H1 (cell line): ENCODE measurements at regions not wholly inside any gene's neighbourhood (a gene's known extent, or its start where the extent isn't known, plus 50 kb on each side); places are given as distances from the start of the nearest gene placed in this dataset.

Experiments used
- CTCF ChIA-PET: fragments of 300-600 bp; sonication (Branson Sonifier 250); formaldehyde crosslinking; loops from one replicate; lab custom pipeline; 2021; ENCODE audit not compliant: partially characterized antibody; lab: Charles Lee
- POLR2A ChIA-PET: fragments of 300-600 bp; sonication (Branson Sonifier 250); formaldehyde crosslinking; loops from one replicate; lab custom pipeline; 2021; ENCODE audit warnings: inconsistent platforms; ENCODE audit not compliant: partially characterized antibody; lab: Charles Lee
- DNase-seq, 2 experiments: peaks; one replicate each; pipeline versions ENCODE4 v3.0.0 to v3.0.0-alpha.2; 2010 to 2022; ENCODE audit warnings: low spot score in 2 of 2, low read depth in 1 of 2, mixed read lengths in 1 of 2
- FAIRE-seq: peaks from 2 replicates; lab custom pipeline; 2011; peaks lifted over from hg19 to GRCh38; lab: Jason Lieb, UNC
- H2AFZ ChIP-seq: 2 replicates; pipeline ENCODE4 v1.8.1; 2012; ENCODE audit warnings: low read length, inconsistent platforms
- H2AK5ac ChIP-seq: 2 replicates; pipeline ENCODE4 v1.6.1; 2013; ENCODE audit warnings: low read depth, low read length
- H2BK120ac ChIP-seq: replicated peaks from 2 replicates; pipeline ENCODE3; 2013; ENCODE audit warnings: low read depth, low read length, inconsistent platforms
- H2BK12ac ChIP-seq: 2 replicates; pipeline ENCODE4 v1.6.1; 2013; ENCODE audit warnings: low read depth, low read length
- H2BK15ac ChIP-seq: 2 replicates; pipeline ENCODE4 v1.6.1; 2013; ENCODE audit warnings: low read length
- H2BK20ac ChIP-seq: 2 replicates; pipeline ENCODE4 v1.6.1; 2013; ENCODE audit warnings: low read length
- H2BK5ac ChIP-seq: 2 replicates; pipeline ENCODE4 v1.6.1; 2013; ENCODE audit warnings: low read depth, low read length
- H3K14ac ChIP-seq: 2 replicates; pipeline ENCODE4 v1.6.1; 2013; ENCODE audit warnings: inconsistent platforms; ENCODE audit not compliant: insufficient read length
- H3K18ac ChIP-seq: 2 replicates; pipeline ENCODE4 v1.6.1; 2013; ENCODE audit warnings: low read length; ENCODE audit errors: extremely low read depth
- H3K23ac ChIP-seq: 2 replicates; pipeline ENCODE4 v1.6.1; 2013; ENCODE audit warnings: inconsistent platforms; ENCODE audit not compliant: insufficient read length
- H3K23me2 ChIP-seq: 2 replicates; pipeline ENCODE4 v1.6.1; 2013; ENCODE audit warnings: low read depth, low read length
- H3K27ac ChIP-seq: 2 replicates; pipeline ENCODE4 v1.6.1; 2011; ENCODE audit warnings: low read depth, low read length, inconsistent platforms
- H3K27me3 ChIP-seq, 4 experiments: replicated peaks in 1 of 4; 1 replicate in 1 of 4; 2 replicates in 3 of 4; pipeline versions ENCODE4 v1.6.1 to v1.8.1; 2011 to 2013; ENCODE audit warnings: low read length in 3 of 4, mild to moderate bottlenecking in 3 of 4, inconsistent platforms in 2 of 4, mixed read lengths in 2 of 4, moderate library complexity in 1 of 4; ENCODE audit not compliant: control insufficient read depth in 3 of 4, insufficient read depth in 3 of 4; ENCODE audit errors: extremely low read depth in 1 of 4
- H3K36me3 ChIP-seq, 4 experiments: 2 replicates each; pipeline versions ENCODE4 v1.6.1 to v1.8.1; 2011 to 2013; ENCODE audit warnings: mild to moderate bottlenecking in 4 of 4, low read length in 3 of 4, moderate library complexity in 2 of 4, control low read depth in 1 of 4, inconsistent platforms in 1 of 4; ENCODE audit not compliant: insufficient read depth in 4 of 4, control insufficient read depth in 2 of 4
- H3K4ac ChIP-seq: replicated peaks from 2 replicates; pipeline ENCODE3; 2013; ENCODE audit warnings: low read length, low read depth, mixed read lengths, inconsistent platforms; ENCODE audit not compliant: insufficient read length
- H3K4me1 ChIP-seq, 4 experiments: replicated peaks in 1 of 4; 1 replicate in 1 of 4; 2 replicates in 3 of 4; pipeline versions ENCODE4 v1.6.1 to v1.8.1; 2011 to 2013; ENCODE audit warnings: low read length in 3 of 4, inconsistent platforms in 2 of 4, mixed read lengths in 1 of 4; ENCODE audit not compliant: insufficient read depth in 4 of 4, control insufficient read depth in 3 of 4
- H3K4me2 ChIP-seq, 2 experiments: 2 replicates each; pipeline versions ENCODE4 v1.6.1 to v1.8.1; 2011 to 2013; ENCODE audit warnings: low read depth in 2 of 2, low read length in 2 of 2, control low read depth in 1 of 2, inconsistent platforms in 1 of 2, mild to moderate bottlenecking in 1 of 2; ENCODE audit not compliant: insufficient read depth in 1 of 2
- H3K4me3 ChIP-seq, 4 experiments: fragments of 200-600, 300-600 bp in 1 of 4; sonication (generic), shearing (Covaris generic), sonication (Bioruptor Twin) in 1 of 4; 2 replicates each; pipeline versions ENCODE4 v1.5.1 to v1.8.1; 2011 to 2016; ENCODE audit warnings: low read length in 4 of 4, low read depth in 3 of 4, control low read depth in 2 of 4, inconsistent platforms in 2 of 4, mild to moderate bottlenecking in 2 of 4, mixed read lengths in 1 of 4, moderate library complexity in 1 of 4; ENCODE audit not compliant: insufficient read depth in 2 of 4; ENCODE audit errors: extremely low read depth in 1 of 4
- H3K56ac ChIP-seq: replicated peaks from 2 replicates; pipeline ENCODE3; 2013; ENCODE audit warnings: low read depth, mild to moderate bottlenecking, mixed read lengths, low read length, inconsistent platforms; ENCODE audit not compliant: insufficient read length
- H3K79me1 ChIP-seq: 2 replicates; pipeline ENCODE4 v1.6.1; 2013; ENCODE audit warnings: low read depth, low read length, control low read depth
- H3K79me2 ChIP-seq, 2 experiments: 2 replicates each; pipeline versions ENCODE4 v1.6.1 to v1.8.1; 2012 to 2013; ENCODE audit warnings: low read length in 2 of 2, mild to moderate bottlenecking in 2 of 2, inconsistent platforms in 1 of 2; ENCODE audit not compliant: insufficient read depth in 2 of 2, control insufficient read depth in 1 of 2
- H3K9ac ChIP-seq, 4 experiments: replicated peaks in 1 of 4; 1 replicate in 1 of 4; 2 replicates in 3 of 4; pipeline versions ENCODE4 v1.6.1 to v1.8.1; 2011 to 2013; ENCODE audit warnings: low read depth in 3 of 4, low read length in 3 of 4, control low read depth in 2 of 4, mild to moderate bottlenecking in 2 of 4, moderate library complexity in 2 of 4, inconsistent platforms in 1 of 4; ENCODE audit errors: extremely low read depth in 1 of 4
- H3K9me3 ChIP-seq, 2 experiments: 2 replicates each; pipeline versions ENCODE4 v1.6.1 to v1.8.1; 2012 to 2013; ENCODE audit warnings: mild to moderate bottlenecking in 2 of 2, moderate library complexity in 2 of 2, control low read depth in 1 of 2, inconsistent platforms in 1 of 2, low read depth in 1 of 2, low read length in 1 of 2, mixed read lengths in 1 of 2; ENCODE audit not compliant: insufficient read depth in 2 of 2
- H4K20me1 ChIP-seq, 2 experiments: replicated peaks in 1 of 2; 2 replicates each; pipeline versions ENCODE3 to v1.8.1; 2011 to 2013; ENCODE audit warnings: inconsistent platforms in 2 of 2, low read length in 2 of 2, mild to moderate bottlenecking in 1 of 2; ENCODE audit not compliant: insufficient read depth in 2 of 2, control insufficient read depth in 1 of 2
- H4K5ac ChIP-seq: 2 replicates; pipeline ENCODE4 v1.6.1; 2013; ENCODE audit warnings: low read length, low read depth, mixed read lengths, inconsistent platforms; ENCODE audit not compliant: insufficient read length
- H4K8ac ChIP-seq: 2 replicates; pipeline ENCODE4 v1.8.0; 2013; ENCODE audit warnings: mild to moderate bottlenecking, moderate library complexity, low read length, inconsistent platforms; ENCODE audit not compliant: insufficient read depth; ENCODE audit errors: extremely low read depth
- H4K91ac ChIP-seq: replicated peaks from 2 replicates; pipeline ENCODE3; 2013; ENCODE audit warnings: low read length, mixed read lengths, inconsistent platforms; ENCODE audit not compliant: insufficient read length
- JUN ChIP-seq: IDR thresholded peaks from 2 replicates; pipeline ENCODE4 v1.6.1; 2011; ENCODE audit warnings: low read depth, mild to moderate bottlenecking, improper control_type of control experiment, low read length
- POLR2AphosphoS5 ChIP-seq: IDR thresholded peaks from 2 replicates; pipeline ENCODE4 v1.6.1; 2011; ENCODE audit warnings: low read depth, low read length
- POU5F1 ChIP-seq: IDR thresholded peaks from 2 replicates; pipeline ENCODE4 v1.6.1; 2011; ENCODE audit warnings: low read depth, mild to moderate bottlenecking, low read length, moderate library complexity
- SIX5 ChIP-seq: IDR thresholded peaks from 2 replicates; pipeline ENCODE4 v1.6.1; 2011; ENCODE audit warnings: mild to moderate bottlenecking, low read depth, low read length
- WGBS, 2 experiments: shearing (Covaris generic) in 1 of 2; methylation state at CpG; one replicate each; pipeline versions ENCODE4 v1.1.6 to v1.1.7; 2013 to 2015; ENCODE audit warnings: low lambda C conversion rate in 2 of 2, mixed read lengths in 2 of 2, inconsistent platforms in 1 of 2, low coverage in 1 of 2, missing lambda C conversion rate in 1 of 2; ENCODE audit not compliant: insufficient replicate concordance in 2 of 2, insufficient coverage in 1 of 2, insufficient read length in 1 of 2; ENCODE audit errors: extremely low coverage in 1 of 2, missing lambda C conversion rate in 1 of 2; 5-methylcytosine and 5-hydroxymethylcytosine counted together

DNA sequence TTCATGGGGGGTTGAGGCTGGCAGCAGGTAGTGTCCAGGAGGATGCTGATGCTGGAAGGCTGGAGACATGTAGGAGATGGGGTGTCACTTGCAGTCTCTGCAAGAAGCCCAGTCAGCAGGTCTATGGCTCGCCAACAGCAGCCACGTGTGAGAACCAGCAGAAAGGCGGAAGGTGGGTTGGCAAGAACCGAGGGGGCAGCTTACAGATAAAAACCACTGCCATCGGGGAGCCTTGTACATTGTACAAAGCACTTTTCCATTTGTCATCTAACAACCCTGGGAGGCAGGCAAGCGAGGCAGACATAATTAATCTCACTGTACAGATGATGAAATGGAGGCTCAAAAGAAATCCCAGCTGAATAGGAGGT is 167.2 kb downstream of the KCNA5 start:
- Histone ChIP-seq H2AK5ac (no peak overlapping the region), H3K9me3 (no peaks in the 10 kb centered on the region), H3K18ac (no peak overlapping the region), H3K27me3 (no peaks in the 10 kb centered on the region; a peak in 2 of 7 replicates), H2BK20ac (no peak overlapping the region), H3K79me2 (no peaks in the 10 kb centered on the region), H3K4me1 (no peaks in the 10 kb centered on the region), H4K91ac (no peak overlapping the region), H3K36me3 (no peaks in the 10 kb centered on the region), H4K5ac (no peak overlapping the region), H4K20me1 (no peaks in the 10 kb centered on the region), H3K23me2 (no peaks in the 10 kb centered on the region), H2BK12ac (no peak overlapping the region), H3K23ac (no peak overlapping the region), H3K4ac (no peak overlapping the region), H3K56ac (no peak overlapping the region), H2BK15ac (no peak overlapping the region), H2BK120ac (no peak overlapping the region), H4K8ac (no peak overlapping the region), H3K79me1 (no peaks in the 10 kb centered on the region), H3K27ac (no peak overlapping the region), H3K14ac (no peak overlapping the region), H2BK5ac (no peak overlapping the region), H2AFZ (no peak overlapping the region), H3K4me2 (no peak overlapping the region), H3K4me3 (no peak overlapping the region), H3K9ac (no peak overlapping the region)
- no peak for DNase-seq
- TF ChIP-seq POU5F1 (no peak), JUN (no peak), SIX5 (no peak), POLR2AphosphoS5 (no peak)
- CTCF ChIA-PET, result interaction anchor here (1.8 kb wide), 1 partner anchor 223 kb away, joined by 3 read pairs; no protein-coding TSS in a partner anchor
- no peak for FAIRE-seq
- POLR2A ChIA-PET, result interaction anchor here (0.6 kb wide), 1 partner anchor 13 kb away, joined by 3 read pairs; no protein-coding TSS in a partner anchor
- 80% methylated on average over 6 of the region's 6 CpGs; no CpG with 5 or more reads in 1 of the 2 experiments for WGBS, 2 experiments
